Breast epithelium (tissue), 3 donors: ENCODE measurements at regions not wholly inside any gene's neighbourhood (a gene's known extent, or its start where the extent isn't known, plus 50 kb on each side); places are given as distances from the start of the nearest gene placed in this dataset.

Experiments used
- CTCF ChIP-seq, 3 donors: fragments of 450-650 bp; IDR thresholded peaks; one replicate each; pipeline ENCODE4 v1.5.1; 2016 to 2017; ENCODE audit warnings: antibody characterized with exemption in 3 of 3, mild to moderate bottlenecking in 3 of 3, moderate library complexity in 3 of 3
- POLR2A ChIP-seq: fragments of 450-650 bp; IDR thresholded peaks from one replicate; pipeline ENCODE4 v1.6.1; 2016; ENCODE audit warnings: antibody characterized with exemption, mild to moderate bottlenecking, moderate library complexity

GRCh38 chr9:79912318-79913070 is 340.7 kb downstream of the TLE4 start:
- TF ChIP-seq CTCF (IDR thresholded peaks at IDR 0.05) (no peak), POLR2A (no peak)
